ENCODE measurements at regions not wholly inside any gene's neighbourhood (a gene's known extent, or its start where the extent isn't known, plus 50 kb on each side); places are given as distances from the start of the nearest gene placed in this dataset.

DNA sequence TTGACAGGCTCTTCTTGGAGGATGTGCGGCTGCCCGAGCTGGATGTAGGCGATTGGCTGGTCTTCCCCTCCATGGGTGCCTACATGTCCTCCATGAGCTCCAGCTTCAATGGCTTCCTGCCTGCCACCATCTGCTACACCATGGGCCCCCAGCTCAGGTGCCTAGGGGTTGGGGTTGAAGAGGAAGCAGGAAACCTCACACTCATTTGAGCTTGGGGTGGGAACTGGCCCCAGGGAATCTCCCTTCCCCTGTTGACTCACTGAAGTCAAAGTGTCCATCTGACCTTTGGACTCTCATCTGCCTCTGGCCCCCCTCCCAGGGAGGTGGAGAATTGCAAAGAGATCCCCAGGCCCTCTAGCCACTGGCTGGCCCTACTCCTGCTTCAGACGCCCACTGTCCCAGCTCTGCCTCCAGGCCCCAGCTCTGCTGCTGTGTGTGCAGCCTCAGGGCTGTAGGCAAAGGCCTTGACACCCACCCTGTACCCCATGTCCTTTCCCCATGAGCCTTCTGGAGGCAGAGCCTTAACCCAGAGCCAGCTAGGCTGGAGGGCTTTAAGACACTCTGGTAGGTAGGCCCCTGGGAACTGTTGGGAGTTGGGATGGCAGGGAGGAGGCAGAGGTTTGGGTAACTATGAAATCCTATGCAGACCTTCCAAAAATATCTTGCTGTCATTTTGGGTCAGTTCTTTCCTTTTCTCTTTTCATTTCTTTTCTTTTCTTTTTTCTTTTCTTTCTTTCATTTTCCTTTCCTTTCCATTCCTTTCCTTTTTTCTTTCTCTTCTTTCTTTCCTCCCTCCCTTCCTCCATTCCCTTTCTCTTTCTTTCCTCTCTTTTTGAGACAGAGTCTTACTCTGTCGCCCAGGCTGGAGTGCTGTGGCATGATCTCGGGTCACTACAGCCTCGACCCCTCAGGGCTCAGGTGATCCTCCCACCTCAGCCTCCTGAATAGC, 66.9 kb upstream of the TINAGL1 start:
- Mint-ChIP-seq H3K4me3 (no peak overlapping the region), H3K27me3 (ENCODE audit: insufficient read depth) (peaks cover 47% of the 10 kb centered on the region), H3K27ac (no peak overlapping the region), H3K36me3 (ENCODE audit: low read depth) (no peaks in the 10 kb centered on the region), H3K9me3 (no peaks in the 10 kb centered on the region; the same call in 1 of the 2 replicates), H3K4me1 (ENCODE audit: low read depth) (peaks cover 16% of the 10 kb centered on the region)
- DNase-seq = no peak
- TF ChIP-seq, protein P1, sequence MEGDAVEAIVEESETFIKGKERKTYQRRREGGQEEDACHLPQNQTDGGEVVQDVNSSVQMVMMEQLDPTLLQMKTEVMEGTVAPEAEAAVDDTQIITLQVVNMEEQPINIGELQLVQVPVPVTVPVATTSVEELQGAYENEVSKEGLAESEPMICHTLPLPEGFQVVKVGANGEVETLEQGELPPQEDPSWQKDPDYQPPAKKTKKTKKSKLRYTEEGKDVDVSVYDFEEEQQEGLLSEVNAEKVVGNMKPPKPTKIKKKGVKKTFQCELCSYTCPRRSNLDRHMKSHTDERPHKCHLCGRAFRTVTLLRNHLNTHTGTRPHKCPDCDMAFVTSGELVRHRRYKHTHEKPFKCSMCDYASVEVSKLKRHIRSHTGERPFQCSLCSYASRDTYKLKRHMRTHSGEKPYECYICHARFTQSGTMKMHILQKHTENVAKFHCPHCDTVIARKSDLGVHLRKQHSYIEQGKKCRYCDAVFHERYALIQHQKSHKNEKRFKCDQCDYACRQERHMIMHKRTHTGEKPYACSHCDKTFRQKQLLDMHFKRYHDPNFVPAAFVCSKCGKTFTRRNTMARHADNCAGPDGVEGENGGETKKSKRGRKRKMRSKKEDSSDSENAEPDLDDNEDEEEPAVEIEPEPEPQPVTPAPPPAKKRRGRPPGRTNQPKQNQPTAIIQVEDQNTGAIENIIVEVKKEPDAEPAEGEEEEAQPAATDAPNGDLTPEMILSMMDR (IDR thresholded peaks at IDR 0.05) = no peak

DNA sequence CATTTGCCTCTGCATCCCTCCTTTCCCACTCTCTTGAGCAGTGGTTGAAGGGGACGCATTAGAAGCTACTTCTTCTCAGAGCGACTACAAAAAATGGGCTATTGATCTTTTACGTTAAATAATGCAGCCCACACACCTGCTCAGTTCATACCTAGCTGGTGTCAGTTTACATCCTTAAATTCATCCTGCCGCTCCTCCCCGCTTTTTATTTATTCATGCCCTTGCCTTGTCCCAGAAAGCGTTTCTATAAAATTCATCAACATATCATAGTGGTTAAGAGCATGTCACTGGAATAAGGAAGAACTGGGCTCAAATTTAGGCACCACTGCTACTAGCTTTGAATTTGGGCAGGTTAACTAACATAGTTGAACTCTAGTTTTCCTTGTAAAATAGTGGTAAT, 66.0 kb upstream of the TINAGL1 start:
- no peak overlapping the region for H3K4me3 Mint-ChIP-seq
- TF ChIP-seq, protein P1 (IDR thresholded peaks at IDR 0.05) = no peak
- no peak for DNase-seq

DNA sequence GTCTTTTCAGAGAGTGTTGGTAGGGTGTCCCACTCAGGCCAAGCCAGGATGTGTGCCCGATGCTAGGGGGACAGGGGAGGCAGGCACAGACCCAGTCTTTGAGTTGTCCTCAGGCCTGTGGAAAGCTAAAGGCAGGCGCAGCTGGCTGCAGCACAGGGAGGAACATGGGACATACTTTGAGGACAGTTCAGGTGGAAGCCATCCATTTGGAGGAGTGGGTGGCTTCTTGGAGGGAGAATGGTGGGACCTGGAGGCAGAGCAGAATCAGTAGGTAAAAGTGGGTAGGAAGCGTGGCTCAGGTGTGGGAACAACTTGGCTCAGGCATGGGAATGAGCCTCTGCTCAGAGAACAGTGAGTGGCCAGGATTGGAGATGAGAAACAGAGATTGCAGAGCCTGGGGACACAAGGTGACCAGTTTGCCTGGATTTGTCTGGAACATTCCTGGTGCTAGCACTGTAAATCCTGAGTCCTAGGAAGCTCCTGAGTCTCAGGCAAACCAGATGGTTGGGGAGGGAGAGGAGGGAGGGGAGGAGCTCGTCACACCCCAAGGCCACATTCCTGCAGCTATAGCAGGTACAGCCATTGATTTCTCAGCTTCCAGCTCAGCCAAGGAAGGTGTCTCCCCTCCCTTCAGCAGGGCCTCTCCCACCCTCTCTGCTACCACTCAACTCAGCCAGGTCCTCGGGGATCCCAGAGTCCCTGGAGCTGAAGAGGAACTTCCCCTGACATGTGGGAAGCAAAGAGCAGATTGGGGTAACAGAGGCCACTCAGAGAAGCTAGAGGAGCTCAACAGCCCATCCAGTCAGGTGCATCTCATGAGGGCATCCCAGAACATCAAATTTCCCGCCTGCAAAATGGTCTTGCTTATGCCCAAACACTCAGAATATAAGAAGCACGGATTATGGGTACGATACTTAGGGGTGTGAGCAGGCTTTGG, 65.2 kb upstream of the TINAGL1 start:
- H3K9me3 Mint-ChIP-seq = no peaks in the 10 kb centered on the region; the same call in 1 of the 2 replicates
- peaks cover 57% of the 10 kb centered on the region for H3K27me3 Mint-ChIP-seq (ENCODE audit: insufficient read depth)
- no peak overlapping the region for H3K4me3 Mint-ChIP-seq
- H3K4me1 Mint-ChIP-seq (ENCODE audit: low read depth) = peaks cover 5% of the 10 kb centered on the region
- no peaks in the 10 kb centered on the region for H3K36me3 Mint-ChIP-seq (ENCODE audit: low read depth)
- no peak overlapping the region for H3K27ac Mint-ChIP-seq
- no peak for DNase-seq
- TF ChIP-seq, protein P1 (IDR thresholded peaks at IDR 0.05) = no peak

More for the DNA sequence above, 66.0 kb upstream of the TINAGL1 start:
- Mint-ChIP-seq H3K4me1 (ENCODE audit: low read depth) (peaks cover 14% of the 10 kb centered on the region), H3K36me3 (ENCODE audit: low read depth) (no peaks in the 10 kb centered on the region), H3K27me3 (ENCODE audit: insufficient read depth) (peaks cover 51% of the 10 kb centered on the region), H3K9me3 (no peaks in the 10 kb centered on the region; the same call in 1 of the 2 replicates), H3K27ac (no peak overlapping the region)

GRCh38 chr1:31511848-31512615, 64.3 kb upstream of the TINAGL1 start:
- no peaks in the 10 kb centered on the region for H3K4me1 Mint-ChIP-seq (ENCODE audit: low read depth)
- H3K27me3 Mint-ChIP-seq (ENCODE audit: insufficient read depth) = peaks cover 56% of the 10 kb centered on the region
- no peaks in the 10 kb centered on the region; the same call in 1 of the 2 replicates for H3K9me3 Mint-ChIP-seq
- TF ChIP-seq, protein P1 (IDR thresholded peaks at IDR 0.05) = no peak
- H3K36me3 Mint-ChIP-seq (ENCODE audit: low read depth) = no peaks in the 10 kb centered on the region
- H3K27ac Mint-ChIP-seq = no peak overlapping the region
- DNase-seq = no peak
- no peak overlapping the region for H3K4me3 Mint-ChIP-seq

- TF ChIP-seq, protein P1 (IDR thresholded peaks at IDR 0.05) = no peak
- H3K9me3 Mint-ChIP-seq = no peaks in the 10 kb centered on the region; the same call in 1 of the 2 replicates
- peaks cover 52% of the 10 kb centered on the region for H3K27me3 Mint-ChIP-seq (ENCODE audit: insufficient read depth)
- DNase-seq = no peak
- H3K4me3 Mint-ChIP-seq = no peak overlapping the region
- no peaks in the 10 kb centered on the region for H3K4me1 Mint-ChIP-seq (ENCODE audit: low read depth)
- H3K36me3 Mint-ChIP-seq (ENCODE audit: low read depth) = no peaks in the 10 kb centered on the region
- H3K27ac Mint-ChIP-seq = no peak overlapping the region
Measured at GRCh38 chr1:31514117-31514516, 62.2 kb upstream of the TINAGL1 start.

Data from HFFc6 (cell line).